ENCODE measurements at regions not wholly inside any gene's neighbourhood (a gene's known extent, or its start where the extent isn't known, plus 50 kb on each side); places are given as distances from the start of the nearest gene placed in this dataset.
A peak's percentile ranks its signal among the peaks of the same experiment; 100 is the strongest.
"Not testable (repeated sequence)": the region's sequence is repeated elsewhere in the genome, so short reads cannot be mapped to it uniquely, and the experiment has no call there.

- no peak for DNase-seq (ENCODE audit: low spot score)
These were observed 82.0 kb upstream of the ACSL1 start for GRCh38 chr4:184907810-184908209.

GRCh38 chr4:184911310-184911709, 85.5 kb upstream of the ACSL1 start:
- peak; percentile 11 for DNase-seq (ENCODE audit: low spot score)

GRCh38 chr4:184913356-184914143, 87.8 kb upstream of the ACSL1 start:
- no peak for DNase-seq (ENCODE audit: low spot score)

GRCh38 chr4:184918799-184919198, 93.0 kb upstream of the ACSL1 start:
- not testable (repeated sequence) for DNase-seq (ENCODE audit: low spot score)

- DNase-seq (ENCODE audit: low spot score), result no peak
These were observed 95.7 kb upstream of the ACSL1 start for GRCh38 chr4:184921456-184921855.

- no peak for DNase-seq (ENCODE audit: low spot score)
These were observed 96.0 kb upstream of the HELT start for GRCh38 chr4:184922301-184922700.

GRCh38 chr4:184924516-184924915, 93.8 kb upstream of the HELT start:
- no peak for DNase-seq (ENCODE audit: low spot score)

- DNase-seq (ENCODE audit: low spot score), result no peak
These were observed 88.8 kb upstream of the HELT start for GRCh38 chr4:184929476-184929875.

GRCh38 chr4:184930026-184930425, 88.3 kb upstream of the HELT start:
- DNase-seq (ENCODE audit: low spot score), result no peak

GRCh38 chr4:184932343-184932742, 85.9 kb upstream of the HELT start:
- no peak for DNase-seq (ENCODE audit: low spot score)

GRCh38 chr4:184933311-184933710, 85.0 kb upstream of the HELT start:
- no peak for DNase-seq (ENCODE audit: low spot score)

- no peak for DNase-seq (ENCODE audit: low spot score)
These were observed 84.1 kb upstream of the HELT start for GRCh38 chr4:184934184-184934583.

- DNase-seq (ENCODE audit: low spot score), result no peak
These were observed 83.3 kb upstream of the HELT start for GRCh38 chr4:184934961-184935360.

- DNase-seq (ENCODE audit: low spot score), result no peak
These were observed 82.2 kb upstream of the HELT start for GRCh38 chr4:184936071-184936470.

GRCh38 chr4:184937030-184937710, 81.1 kb upstream of the HELT start:
- peak; percentile 34 for DNase-seq (ENCODE audit: low spot score)

GRCh38 chr4:184937745-184938144, 80.5 kb upstream of the HELT start:
- DNase-seq (ENCODE audit: low spot score), result peak; percentile 18

- DNase-seq (ENCODE audit: low spot score), result no peak
These were observed 79.4 kb upstream of the HELT start for GRCh38 chr4:184938871-184939270.

- no peak for DNase-seq (ENCODE audit: low spot score)
These were observed 78.3 kb upstream of the HELT start for GRCh38 chr4:184939978-184940377.

GRCh38 chr4:184940500-184940899, 77.8 kb upstream of the HELT start:
- no peak for DNase-seq (ENCODE audit: low spot score)

GRCh38 chr4:184941671-184942418, 76.4 kb upstream of the HELT start:
- DNase-seq (ENCODE audit: low spot score), result no peak

GRCh38 chr4:184942444-184943425, 75.6 kb upstream of the HELT start:
- DNase-seq (ENCODE audit: low spot score), result no peak

Measured in A172 (cell line).